NB4 (cell line): ENCODE measurements at regions not wholly inside any gene's neighbourhood (a gene's known extent, or its start where the extent isn't known, plus 50 kb on each side); places are given as distances from the start of the nearest gene placed in this dataset.

Experiments
- CTCF ChIP-seq: IDR thresholded peaks from one replicate; pipeline ENCODE4 v1.5.1; 2012; ENCODE audit warnings: low read depth, low read length
- MAX ChIP-seq: IDR thresholded peaks from 2 replicates; pipeline ENCODE4 v1.6.1; 2011; ENCODE audit warnings: low read depth, low read length
- MYC ChIP-seq: IDR thresholded peaks from 2 replicates; pipeline ENCODE4 v1.6.1; 2011; ENCODE audit warnings: low read depth, low read length
- POLR2A ChIP-seq: IDR thresholded peaks from 2 replicates; pipeline ENCODE4 v1.6.1; 2011; ENCODE audit warnings: mild to moderate bottlenecking; ENCODE audit not compliant: insufficient read length; ENCODE audit errors: extremely low read depth

- no peak for TF ChIP-seq POLR2A
- TF ChIP-seq CTCF: no peak
- TF ChIP-seq MYC: no peak
- no peak for TF ChIP-seq MAX
Observed at GRCh38 chr20:11170025-11170424, 496.2 kb upstream of the JAG1 start.
